Gastrocnemius medialis (tissue), 4 donors: ENCODE measurements at regions not wholly inside any gene's neighbourhood (a gene's known extent, or its start where the extent isn't known, plus 50 kb on each side); places are given as distances from the start of the nearest gene placed in this dataset.

Experiments used
- CTCF ChIP-seq, 5 experiments: fragments of 450-650 bp in 3 of 5; fragments of 200-600 bp in 2 of 5; sonication (generic) in 2 of 5; IDR thresholded peaks in 4 of 5; conservative IDR thresholded peaks in 1 of 5; 1 replicate in 4 of 5; 2 replicates in 1 of 5; pipeline ENCODE4 v1.5.1; 2016 to 2019; ENCODE audit warnings: antibody characterized with exemption in 5 of 5, mild to moderate bottlenecking in 3 of 5, moderate library complexity in 3 of 5
- POLR2A ChIP-seq, 2 donors: fragments of 450-650 bp; IDR thresholded peaks; one replicate each; pipeline ENCODE4 v1.6.1; 2017; ENCODE audit warnings: antibody characterized with exemption in 2 of 2, mild to moderate bottlenecking in 2 of 2, moderate library complexity in 2 of 2

DNA sequence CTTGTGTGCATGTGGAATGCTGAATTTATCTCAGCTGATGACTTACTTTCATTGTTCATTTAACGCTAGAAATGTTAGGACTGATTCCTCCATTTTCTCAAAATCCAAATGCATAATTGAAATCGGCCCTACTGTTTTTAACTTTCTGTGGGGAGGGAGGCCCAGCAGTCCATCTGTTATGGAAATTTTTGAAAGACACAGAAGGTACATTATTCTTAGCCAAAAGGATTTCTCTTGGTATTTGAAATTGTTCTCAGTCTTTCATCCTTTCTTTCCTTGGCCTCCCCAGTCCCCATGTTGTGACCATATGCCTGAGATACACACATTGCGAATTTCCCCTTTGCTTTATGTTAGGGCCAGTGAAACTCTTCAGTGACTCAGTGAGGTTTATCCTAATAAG is 549.9 kb downstream of the IRX1 start:
- no peak for TF ChIP-seq CTCF (IDR thresholded peaks at IDR 0.05 in 4 of 5, conservative IDR thresholded peaks at IDR 0.05 in 1 of 5)
- TF ChIP-seq POLR2A (IDR thresholded peaks at IDR 0.05), result no peak
